ENCODE measurements at regions not wholly inside any gene's neighbourhood (a gene's known extent, or its start where the extent isn't known, plus 50 kb on each side); places are given as distances from the start of the nearest gene placed in this dataset.

- TF ChIP-seq, protein P1, sequence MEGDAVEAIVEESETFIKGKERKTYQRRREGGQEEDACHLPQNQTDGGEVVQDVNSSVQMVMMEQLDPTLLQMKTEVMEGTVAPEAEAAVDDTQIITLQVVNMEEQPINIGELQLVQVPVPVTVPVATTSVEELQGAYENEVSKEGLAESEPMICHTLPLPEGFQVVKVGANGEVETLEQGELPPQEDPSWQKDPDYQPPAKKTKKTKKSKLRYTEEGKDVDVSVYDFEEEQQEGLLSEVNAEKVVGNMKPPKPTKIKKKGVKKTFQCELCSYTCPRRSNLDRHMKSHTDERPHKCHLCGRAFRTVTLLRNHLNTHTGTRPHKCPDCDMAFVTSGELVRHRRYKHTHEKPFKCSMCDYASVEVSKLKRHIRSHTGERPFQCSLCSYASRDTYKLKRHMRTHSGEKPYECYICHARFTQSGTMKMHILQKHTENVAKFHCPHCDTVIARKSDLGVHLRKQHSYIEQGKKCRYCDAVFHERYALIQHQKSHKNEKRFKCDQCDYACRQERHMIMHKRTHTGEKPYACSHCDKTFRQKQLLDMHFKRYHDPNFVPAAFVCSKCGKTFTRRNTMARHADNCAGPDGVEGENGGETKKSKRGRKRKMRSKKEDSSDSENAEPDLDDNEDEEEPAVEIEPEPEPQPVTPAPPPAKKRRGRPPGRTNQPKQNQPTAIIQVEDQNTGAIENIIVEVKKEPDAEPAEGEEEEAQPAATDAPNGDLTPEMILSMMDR (conservative IDR thresholded peaks at IDR 0.05 in 1 of 2, IDR thresholded peaks at IDR 0.05 in 1 of 2; ENCODE audit: low read depth in 1 of 2, low read length in 2 of 2): no peak
- no peak for TF ChIP-seq EZH2 (IDR thresholded peaks at IDR 0.05; ENCODE audit: low read length, missing control alignments)
These were observed 1375.6 kb downstream of the EFNB2 start for GRCh38 chr13:105159841-105160240.
